ENCODE measurements at regions not wholly inside any gene's neighbourhood (a gene's known extent, or its start where the extent isn't known, plus 50 kb on each side); places are given as distances from the start of the nearest gene placed in this dataset.

DNA sequence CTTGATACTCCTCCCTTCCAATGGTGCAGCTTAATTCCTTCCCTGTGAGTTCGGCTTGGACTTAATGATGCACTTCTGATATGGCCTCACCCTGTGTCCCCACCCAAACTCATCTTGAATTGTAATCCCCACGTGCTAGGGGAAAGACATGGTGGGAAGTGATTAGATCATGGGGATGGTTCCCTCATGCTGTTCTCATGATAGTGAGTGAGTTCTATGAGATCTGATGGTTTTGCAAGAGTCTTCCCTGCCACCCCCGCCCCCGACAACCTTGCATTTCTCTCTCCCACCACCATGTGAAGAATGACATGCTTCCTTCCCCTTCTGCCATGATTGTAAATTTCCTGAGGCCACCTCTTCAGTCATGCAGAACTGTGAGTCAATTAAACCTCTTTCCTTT lies 50.3 kb upstream of the HLA-G start:
- H3K4me1 Mint-ChIP-seq, result no peaks in the 10 kb centered on the region
- TF ChIP-seq, protein P1, sequence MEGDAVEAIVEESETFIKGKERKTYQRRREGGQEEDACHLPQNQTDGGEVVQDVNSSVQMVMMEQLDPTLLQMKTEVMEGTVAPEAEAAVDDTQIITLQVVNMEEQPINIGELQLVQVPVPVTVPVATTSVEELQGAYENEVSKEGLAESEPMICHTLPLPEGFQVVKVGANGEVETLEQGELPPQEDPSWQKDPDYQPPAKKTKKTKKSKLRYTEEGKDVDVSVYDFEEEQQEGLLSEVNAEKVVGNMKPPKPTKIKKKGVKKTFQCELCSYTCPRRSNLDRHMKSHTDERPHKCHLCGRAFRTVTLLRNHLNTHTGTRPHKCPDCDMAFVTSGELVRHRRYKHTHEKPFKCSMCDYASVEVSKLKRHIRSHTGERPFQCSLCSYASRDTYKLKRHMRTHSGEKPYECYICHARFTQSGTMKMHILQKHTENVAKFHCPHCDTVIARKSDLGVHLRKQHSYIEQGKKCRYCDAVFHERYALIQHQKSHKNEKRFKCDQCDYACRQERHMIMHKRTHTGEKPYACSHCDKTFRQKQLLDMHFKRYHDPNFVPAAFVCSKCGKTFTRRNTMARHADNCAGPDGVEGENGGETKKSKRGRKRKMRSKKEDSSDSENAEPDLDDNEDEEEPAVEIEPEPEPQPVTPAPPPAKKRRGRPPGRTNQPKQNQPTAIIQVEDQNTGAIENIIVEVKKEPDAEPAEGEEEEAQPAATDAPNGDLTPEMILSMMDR (IDR thresholded peaks at IDR 0.05; ENCODE audit: unreplicated experiment), result no peak
- H3K27ac Mint-ChIP-seq, result no peak overlapping the region
- peaks cover 17% of the 10 kb centered on the region for H3K9me3 Mint-ChIP-seq
- H3K36me3 Mint-ChIP-seq, result no peaks in the 10 kb centered on the region
- peaks cover 79% of the 10 kb centered on the region for H3K27me3 Mint-ChIP-seq (ENCODE audit: low read depth)
- no peak overlapping the region for H3K4me3 Mint-ChIP-seq
- DNase-seq (ENCODE audit: low spot score in 2 of 2, unreplicated experiment in 2 of 2), result no peak

Measured in mesothelial cell of epicardium (in vitro differentiated cells).